A673 (cell line): ENCODE measurements at regions not wholly inside any gene's neighbourhood (a gene's known extent, or its start where the extent isn't known, plus 50 kb on each side); places are given as distances from the start of the nearest gene placed in this dataset.

Experiments
- CTCF ChIP-seq: fragments of 300-800, 200-600 bp; sonication (generic); conservative IDR thresholded peaks from 2 replicates; pipeline ENCODE4 v1.5.1; 2017; ENCODE audit warnings: low read depth, mild to moderate bottlenecking, antibody characterized with exemption, low read length, moderate library complexity, mixed read lengths
- EZH2 ChIP-seq: fragments of 200-600 bp; sonication (generic); IDR thresholded peaks from 2 replicates; pipeline ENCODE4 v1.6.1; 2017; ENCODE audit warnings: borderline replicate concordance, low read depth, mild to moderate bottlenecking, mixed read lengths, antibody characterized with exemption, low read length; ENCODE audit not compliant: poor library complexity, severe bottlenecking

- TF ChIP-seq CTCF: no peak
- TF ChIP-seq EZH2: no peak
Observed at GRCh38 chr6:1525364-1526038, 84.2 kb upstream of the FOXC1 start.
